ENCODE measurements at regions not wholly inside any gene's neighbourhood (a gene's known extent, or its start where the extent isn't known, plus 50 kb on each side); places are given as distances from the start of the nearest gene placed in this dataset.

GRCh38 chr13:80783926-80784565, 443.1 kb upstream of the SPRY2 start:
- DNase-seq: peak in 1 of 58 donors; percentile 14

- DNase-seq: no peak
These were observed 441.5 kb upstream of the SPRY2 start for GRCh38 chr13:80782441-80782840.

GRCh38 chr13:80778297-80778696, 437.4 kb upstream of the SPRY2 start:
- no peak for DNase-seq

- DNase-seq: no peak
These were observed 416.8 kb upstream of the SPRY2 start for GRCh38 chr13:80757694-80758093.

GRCh38 chr13:80755910-80756309, 415.0 kb upstream of the SPRY2 start:
- peak in 28 of 58 donors; percentile 0 to 70 (median 10) for DNase-seq

- DNase-seq: no peak
These were observed 413.5 kb upstream of the SPRY2 start for GRCh38 chr13:80754441-80754840.

- DNase-seq: peak in 3 of 58 donors; percentile 3 to 29 (median 7)
These were observed 412.9 kb upstream of the SPRY2 start for GRCh38 chr13:80753866-80754265.

- no peak for DNase-seq
These were observed 410.9 kb upstream of the SPRY2 start for GRCh38 chr13:80751854-80752253.

GRCh38 chr13:80744147-80744914, 403.4 kb upstream of the SPRY2 start:
- DNase-seq: no peak

- DNase-seq: peak in 1 of 58 donors; percentile 14
These were observed 401.1 kb upstream of the SPRY2 start for GRCh38 chr13:80742033-80742432.

GRCh38 chr13:80740071-80740470, 399.1 kb upstream of the SPRY2 start:
- DNase-seq: no peak

- DNase-seq: no peak
These were observed 396.6 kb upstream of the SPRY2 start for GRCh38 chr13:80737513-80737912.

GRCh38 chr13:80727321-80727975, 386.5 kb upstream of the SPRY2 start:
- no peak for DNase-seq

GRCh38 chr13:80726868-80727267, 385.9 kb upstream of the SPRY2 start:
- DNase-seq: no peak

- DNase-seq: no peak
These were observed 380.8 kb upstream of the SPRY2 start for GRCh38 chr13:80721689-80722088.

GRCh38 chr13:80718970-80719369, 378.0 kb upstream of the SPRY2 start:
- no peak for DNase-seq

- DNase-seq: no peak
These were observed 376.9 kb upstream of the SPRY2 start for GRCh38 chr13:80717776-80718175.

- peak in 3 of 58 donors; percentile 1 to 8 (median 5) for DNase-seq
These were observed 375.7 kb upstream of the SPRY2 start for GRCh38 chr13:80716610-80717081.

- DNase-seq: no peak
These were observed 371.1 kb upstream of the SPRY2 start for GRCh38 chr13:80712026-80712425.

GRCh38 chr13:80708791-80709190, 367.9 kb upstream of the SPRY2 start:
- DNase-seq: no peak

GRCh38 chr13:80707000-80707983, 366.4 kb upstream of the SPRY2 start:
- DNase-seq: no peak

Measured in anterior cingulate cortex (tissue), 58 donors.